ENCODE measurements at regions not wholly inside any gene's neighbourhood (a gene's known extent, or its start where the extent isn't known, plus 50 kb on each side); places are given as distances from the start of the nearest gene placed in this dataset.

DNA sequence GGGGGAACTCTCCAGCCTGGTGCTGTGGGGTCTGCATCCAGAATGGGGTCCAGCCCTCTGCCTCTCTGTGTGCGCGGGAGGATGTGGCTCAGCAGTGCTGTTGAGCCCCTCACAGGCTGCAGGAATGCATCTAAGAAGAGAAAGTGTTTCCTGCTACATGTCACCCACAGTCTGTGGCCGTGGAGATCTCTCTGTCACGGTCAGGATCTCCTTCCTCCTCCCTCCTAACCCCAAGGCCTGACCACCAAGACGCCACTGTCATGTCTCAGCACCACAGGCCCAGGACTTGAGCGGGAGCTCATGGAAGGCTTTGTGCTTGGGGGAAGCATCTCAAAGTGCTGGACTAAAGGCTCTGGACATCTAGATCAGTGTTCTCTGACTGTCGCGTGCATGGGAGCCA is 90.1 kb downstream of the SREK1 start:
- no peak overlapping the region for H3K27ac ChIP-seq (ENCODE audit: low read depth in 2 of 2, low read length in 2 of 2)
- TF ChIP-seq, protein P1, sequence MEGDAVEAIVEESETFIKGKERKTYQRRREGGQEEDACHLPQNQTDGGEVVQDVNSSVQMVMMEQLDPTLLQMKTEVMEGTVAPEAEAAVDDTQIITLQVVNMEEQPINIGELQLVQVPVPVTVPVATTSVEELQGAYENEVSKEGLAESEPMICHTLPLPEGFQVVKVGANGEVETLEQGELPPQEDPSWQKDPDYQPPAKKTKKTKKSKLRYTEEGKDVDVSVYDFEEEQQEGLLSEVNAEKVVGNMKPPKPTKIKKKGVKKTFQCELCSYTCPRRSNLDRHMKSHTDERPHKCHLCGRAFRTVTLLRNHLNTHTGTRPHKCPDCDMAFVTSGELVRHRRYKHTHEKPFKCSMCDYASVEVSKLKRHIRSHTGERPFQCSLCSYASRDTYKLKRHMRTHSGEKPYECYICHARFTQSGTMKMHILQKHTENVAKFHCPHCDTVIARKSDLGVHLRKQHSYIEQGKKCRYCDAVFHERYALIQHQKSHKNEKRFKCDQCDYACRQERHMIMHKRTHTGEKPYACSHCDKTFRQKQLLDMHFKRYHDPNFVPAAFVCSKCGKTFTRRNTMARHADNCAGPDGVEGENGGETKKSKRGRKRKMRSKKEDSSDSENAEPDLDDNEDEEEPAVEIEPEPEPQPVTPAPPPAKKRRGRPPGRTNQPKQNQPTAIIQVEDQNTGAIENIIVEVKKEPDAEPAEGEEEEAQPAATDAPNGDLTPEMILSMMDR (IDR thresholded peaks at IDR 0.05; ENCODE audit: borderline replicate concordance, extremely low read depth, insufficient read depth) = no peak
- DNase-seq = no peak
- no peaks in the 10 kb centered on the region for H3K36me3 ChIP-seq (ENCODE audit: control insufficient read depth in 2 of 3, insufficient read depth in 3 of 3, low read length in 3 of 3)
- no peak overlapping the region for H3K4me3 ChIP-seq (ENCODE audit: low read length in 3 of 3)
- no peak for FAIRE-seq
- no peaks in the 10 kb centered on the region for H3K9me3 ChIP-seq (ENCODE audit: control insufficient read depth in 2 of 3, insufficient read depth in 1 of 3, low read length in 3 of 3)
- H3K27me3 ChIP-seq (ENCODE audit: control insufficient read depth, insufficient read depth, low read length) = no peaks in the 10 kb centered on the region
- no peak overlapping the region for H3K9ac ChIP-seq (ENCODE audit: low read length in 3 of 3)
- H3K4me1 ChIP-seq (ENCODE audit: control insufficient read depth in 2 of 3, insufficient read depth in 2 of 3, low read depth in 1 of 3, low read length in 3 of 3) = no peaks in the 10 kb centered on the region
- intact Hi-C loops (cut with DNase I) = no loop called here

DNA sequence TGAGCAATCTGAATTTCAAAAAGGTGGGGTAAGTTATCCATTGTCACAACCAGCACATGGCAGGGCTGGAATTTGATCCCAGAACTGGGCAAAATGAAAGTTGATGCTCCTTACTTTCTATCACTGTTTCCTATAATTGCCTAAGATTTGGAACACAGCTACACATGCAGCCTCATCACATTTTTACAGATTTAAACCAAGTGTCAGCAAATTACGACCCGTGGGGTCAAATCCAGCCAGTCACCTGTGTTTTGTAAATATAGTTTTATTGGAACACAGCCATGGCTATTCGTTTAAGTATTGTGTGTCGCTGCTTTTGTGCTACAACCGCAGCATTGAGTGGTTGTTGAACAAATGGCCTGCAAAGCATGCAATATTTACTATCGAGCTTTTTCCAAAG is 94.3 kb downstream of the SREK1 start:
- no peaks in the 10 kb centered on the region for H3K9me3 ChIP-seq (ENCODE audit: control insufficient read depth in 2 of 3, insufficient read depth in 1 of 3, low read length in 3 of 3)
- intact Hi-C loops (cut with DNase I) = no loop called here
- H3K9ac ChIP-seq (ENCODE audit: low read length in 3 of 3) = no peak overlapping the region
- no peaks in the 10 kb centered on the region for H3K4me1 ChIP-seq (ENCODE audit: control insufficient read depth in 2 of 3, insufficient read depth in 2 of 3, low read depth in 1 of 3, low read length in 3 of 3)
- FAIRE-seq (no peak), DNase-seq (no peak)
- H3K27ac ChIP-seq (ENCODE audit: low read depth in 2 of 2, low read length in 2 of 2) = no peak overlapping the region
- no peak overlapping the region for H3K4me3 ChIP-seq (ENCODE audit: low read length in 3 of 3)
- no peaks in the 10 kb centered on the region for H3K27me3 ChIP-seq (ENCODE audit: control insufficient read depth, insufficient read depth, low read length)
- H3K36me3 ChIP-seq (ENCODE audit: control insufficient read depth in 2 of 3, insufficient read depth in 3 of 3, low read length in 3 of 3) = no peaks in the 10 kb centered on the region
- TF ChIP-seq, protein P1 (IDR thresholded peaks at IDR 0.05; ENCODE audit: borderline replicate concordance, extremely low read depth, insufficient read depth) = no peak

DNA sequence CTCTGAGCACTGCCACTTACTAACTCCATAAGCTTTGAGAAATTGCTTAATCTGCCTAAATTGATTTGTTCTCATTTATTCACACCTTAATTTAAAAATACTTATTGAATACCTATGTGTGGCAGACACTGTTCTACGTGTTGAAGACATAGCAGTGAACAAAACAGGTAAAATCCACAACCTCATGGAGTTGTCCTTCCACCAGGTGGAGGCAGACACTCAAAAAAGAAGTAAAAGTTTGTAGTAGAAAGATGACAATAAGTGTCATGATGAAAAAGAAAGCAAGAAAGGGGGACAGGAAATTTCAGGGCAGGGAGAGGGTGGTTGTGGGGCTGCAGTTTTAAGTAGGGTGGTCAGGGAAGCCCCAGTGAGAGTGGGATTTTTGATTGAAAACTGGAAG is 94.9 kb downstream of the SREK1 start:
- TF ChIP-seq, protein P1 (IDR thresholded peaks at IDR 0.05; ENCODE audit: borderline replicate concordance, extremely low read depth, insufficient read depth) = no peak
- Histone ChIP-seq H3K27me3 (ENCODE audit: control insufficient read depth, insufficient read depth, low read length) (no peaks in the 10 kb centered on the region), H3K9me3 (ENCODE audit: control insufficient read depth in 2 of 3, insufficient read depth in 1 of 3, low read length in 3 of 3) (no peaks in the 10 kb centered on the region), H3K4me1 (ENCODE audit: control insufficient read depth in 2 of 3, insufficient read depth in 2 of 3, low read depth in 1 of 3, low read length in 3 of 3) (no peaks in the 10 kb centered on the region), H3K4me3 (ENCODE audit: low read length in 3 of 3) (no peak overlapping the region), H3K9ac (ENCODE audit: low read length in 3 of 3) (no peak overlapping the region), H3K36me3 (ENCODE audit: control insufficient read depth in 2 of 3, insufficient read depth in 3 of 3, low read length in 3 of 3) (no peaks in the 10 kb centered on the region), H3K27ac (ENCODE audit: low read depth in 2 of 2, low read length in 2 of 2) (no peak overlapping the region)
- FAIRE-seq = no peak
- peak in 1 of 5 donors; percentile 26 for DNase-seq
- intact Hi-C loops (cut with DNase I) = no loop called here

DNA sequence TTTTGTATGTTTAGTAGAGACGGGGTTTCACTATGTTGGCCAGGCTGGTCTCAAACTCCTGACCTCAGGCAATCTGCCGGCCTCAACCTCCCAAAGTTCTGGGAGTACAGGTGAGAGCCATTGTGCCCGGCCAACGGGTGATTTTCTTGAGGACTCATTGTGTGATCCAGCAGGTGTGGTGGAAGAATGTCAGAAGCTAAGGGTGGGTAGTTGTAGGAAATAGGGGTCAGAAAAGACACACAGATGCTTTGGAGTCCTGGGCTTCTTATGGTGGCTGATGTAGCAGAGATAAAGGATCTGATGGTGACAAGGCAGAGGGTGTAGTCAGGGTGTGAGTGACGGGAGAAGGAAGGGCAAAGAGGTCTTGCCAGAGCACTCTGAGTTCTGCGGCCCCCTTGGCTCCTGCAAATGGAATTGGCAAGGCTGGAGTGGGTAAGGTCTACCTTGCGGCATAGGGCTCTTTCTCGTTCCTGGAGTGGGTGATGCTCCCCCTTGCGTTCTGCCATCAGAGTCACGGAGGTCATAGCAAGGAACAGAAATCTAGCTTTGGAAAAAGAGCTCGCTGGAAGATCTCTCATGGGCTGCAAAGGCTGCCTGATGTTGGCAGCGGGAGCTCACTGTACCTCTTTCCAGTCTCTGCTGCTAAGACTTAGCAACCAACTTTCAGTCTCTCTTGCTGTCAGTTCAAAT is 97.2 kb downstream of the SREK1 start:
- Histone ChIP-seq H3K9me3 (ENCODE audit: control insufficient read depth in 2 of 3, insufficient read depth in 1 of 3, low read length in 3 of 3) (no peaks in the 10 kb centered on the region), H3K4me3 (ENCODE audit: low read length in 3 of 3) (no peak overlapping the region), H3K4me1 (ENCODE audit: control insufficient read depth in 2 of 3, insufficient read depth in 2 of 3, low read depth in 1 of 3, low read length in 3 of 3) (no peaks in the 10 kb centered on the region), H3K27ac (ENCODE audit: low read depth in 2 of 2, low read length in 2 of 2) (no peak overlapping the region), H3K27me3 (ENCODE audit: control insufficient read depth, insufficient read depth, low read length) (no peaks in the 10 kb centered on the region), H3K36me3 (ENCODE audit: control insufficient read depth in 2 of 3, insufficient read depth in 3 of 3, low read length in 3 of 3) (no peaks in the 10 kb centered on the region), H3K9ac (ENCODE audit: low read length in 3 of 3) (no peak overlapping the region)
- intact Hi-C loops (cut with DNase I) = no loop called here
- DNase-seq (no peak), FAIRE-seq (no peak)
- TF ChIP-seq, protein P1 (IDR thresholded peaks at IDR 0.05; ENCODE audit: borderline replicate concordance, extremely low read depth, insufficient read depth) = no peak
